Ishikawa (cell line): ENCODE measurements at regions not wholly inside any gene's neighbourhood (a gene's known extent, or its start where the extent isn't known, plus 50 kb on each side); places are given as distances from the start of the nearest gene placed in this dataset.

Source experiments
- CEBPB ChIP-seq: IDR thresholded peaks from 2 replicates; pipeline ENCODE4 v1.6.1; 2012
- CREB1 ChIP-seq: IDR thresholded peaks from 2 replicates; pipeline ENCODE4 v1.6.1; 2012; ENCODE audit warnings: low read depth
- EGR1 ChIP-seq: IDR thresholded peaks from 2 replicates; pipeline ENCODE4 v1.6.1; 2012
- EP300 ChIP-seq: IDR thresholded peaks from 2 replicates; pipeline ENCODE4 v1.6.1; 2012; ENCODE audit warnings: borderline replicate concordance
- FOXM1 ChIP-seq: IDR thresholded peaks from 2 replicates; pipeline ENCODE4 v1.6.1; 2012; ENCODE audit warnings: low read depth, borderline replicate concordance
- MAX ChIP-seq: IDR thresholded peaks from 2 replicates; pipeline ENCODE4 v1.6.1; 2012
- NFIC ChIP-seq: IDR thresholded peaks from 2 replicates; pipeline ENCODE4 v1.6.1; 2012
- RAD21 ChIP-seq: IDR thresholded peaks from 2 replicates; pipeline ENCODE4 v1.6.1; 2012; ENCODE audit warnings: low read depth
- REST ChIP-seq: IDR thresholded peaks from 2 replicates; pipeline ENCODE4 v1.6.1; 2012; ENCODE audit warnings: low read depth, mild to moderate bottlenecking
- TAF1 ChIP-seq: IDR thresholded peaks from 2 replicates; pipeline ENCODE4 v1.6.1; 2012; ENCODE audit warnings: low read depth, mild to moderate bottlenecking
- TCF12 ChIP-seq: IDR thresholded peaks from 2 replicates; pipeline ENCODE4 v1.6.1; 2012; ENCODE audit warnings: low read depth
- TEAD4 ChIP-seq: IDR thresholded peaks from 2 replicates; pipeline ENCODE4 v1.6.1; 2012
- USF1 ChIP-seq: IDR thresholded peaks from 2 replicates; pipeline ENCODE4 v1.6.1; 2012
- YY1 ChIP-seq: IDR thresholded peaks from 2 replicates; pipeline ENCODE4 v1.6.1; 2012; ENCODE audit warnings: low read depth
- ZBTB7A ChIP-seq: IDR thresholded peaks from 2 replicates; pipeline ENCODE4 v1.6.1; 2012; ENCODE audit warnings: low read depth

DNA sequence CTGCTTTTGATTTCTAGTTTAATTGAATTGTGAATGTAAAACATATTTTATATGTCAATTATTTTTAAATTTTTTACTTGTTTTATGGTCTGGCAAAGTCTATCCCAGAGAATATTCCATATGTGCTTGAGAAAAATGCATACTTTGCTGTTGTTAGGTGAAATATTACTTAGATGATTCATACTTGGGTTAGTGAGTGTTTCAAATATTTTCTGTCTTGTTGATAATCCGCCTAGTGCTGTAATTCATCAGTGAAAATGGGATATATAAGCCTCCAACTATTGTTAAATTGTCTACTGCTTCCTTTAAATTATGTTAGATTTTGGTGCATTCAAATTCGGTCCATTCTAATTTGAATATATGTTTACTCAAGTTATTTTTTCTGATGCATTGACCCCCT, 395.5 kb downstream of the LRFN5 start:
- TF ChIP-seq NFIC (no peak), TEAD4 (peak; percentile 36; the same call in 1 of the 2 replicates)

- TF ChIP-seq FOXM1, result no peak
- TF ChIP-seq CEBPB, result no peak
- TF ChIP-seq TAF1, result no peak
- no peak for TF ChIP-seq YY1
- no peak for TF ChIP-seq MAX
- TF ChIP-seq USF1, result no peak
- no peak for TF ChIP-seq REST
- TF ChIP-seq EGR1, result no peak
- no peak for TF ChIP-seq RAD21
- no peak for TF ChIP-seq CREB1
- TF ChIP-seq EP300, result no peak
- TF ChIP-seq TCF12, result no peak
Observed at GRCh38 chr14:42001431-42001830, 394.8 kb downstream of the LRFN5 start.

DNA sequence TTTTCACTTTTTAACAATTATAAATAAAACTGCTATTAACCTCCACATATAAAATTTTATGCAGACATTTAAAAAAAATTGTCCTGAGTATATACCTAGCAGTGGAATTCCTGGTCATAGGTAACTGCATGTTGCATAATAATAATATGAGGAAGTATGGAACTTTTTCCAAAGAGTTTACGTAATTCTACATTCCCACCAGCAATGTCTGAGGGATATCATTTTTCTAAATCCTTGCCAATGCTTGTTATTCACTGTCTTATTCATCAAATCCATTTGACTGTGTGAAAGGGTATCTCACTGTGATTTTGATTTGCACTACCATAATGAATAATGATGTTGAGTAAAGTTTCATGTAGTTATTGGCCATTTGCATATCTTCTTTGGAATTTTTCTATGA, 393.8 kb downstream of the LRFN5 start:
- TF ChIP-seq EGR1, result no peak
- no peak for TF ChIP-seq REST
- no peak for TF ChIP-seq CREB1
- no peak for TF ChIP-seq MAX
- TF ChIP-seq YY1, result no peak
- no peak for TF ChIP-seq RAD21
- TF ChIP-seq TAF1, result no peak
- no peak for TF ChIP-seq TCF12
- TF ChIP-seq CEBPB, result peak; percentile 69
- TF ChIP-seq USF1, result no peak
- TF ChIP-seq FOXM1, result no peak
- peak; percentile 21; the same call in 1 of the 2 replicates for TF ChIP-seq NFIC
- no peak for TF ChIP-seq ZBTB7A
- TF ChIP-seq EP300, result no peak
- TF ChIP-seq TEAD4, result peak; percentile 21; the same call in 1 of the 2 replicates

DNA sequence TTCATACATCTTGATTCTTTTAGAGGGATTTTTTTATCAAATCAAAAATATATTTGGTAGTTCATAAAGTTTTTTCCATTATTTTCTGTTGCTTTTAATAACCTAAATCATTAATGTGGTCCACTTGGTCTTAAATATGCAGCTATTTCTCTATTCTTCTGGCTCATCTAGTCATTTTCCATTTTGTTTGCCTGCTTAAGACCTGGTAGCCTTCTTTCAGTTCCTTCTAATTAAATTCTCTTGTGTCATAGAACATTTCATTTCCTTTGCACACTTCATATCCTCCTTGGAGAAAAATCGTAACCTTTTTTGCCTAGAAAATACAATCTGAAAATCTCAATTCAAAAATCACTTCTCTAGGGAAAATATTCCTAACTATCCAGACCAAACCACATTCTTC, 387.0 kb downstream of the LRFN5 start:
- TF ChIP-seq TEAD4 (no peak), YY1 (no peak), ZBTB7A (no peak), REST (no peak), EGR1 (no peak), NFIC (no peak), MAX (no peak), RAD21 (no peak), FOXM1 (no peak), CREB1 (no peak), TAF1 (no peak), USF1 (no peak), TCF12 (no peak), CEBPB (no peak), EP300 (no peak)
